Epithelial cell of proximal tubule (primary cell): ENCODE measurements at regions not wholly inside any gene's neighbourhood (a gene's known extent, or its start where the extent isn't known, plus 50 kb on each side); places are given as distances from the start of the nearest gene placed in this dataset.

Source experiments
- DNase-seq: peaks from one replicate; pipeline ENCODE4 v3.0.0-alpha.2; 2011; ENCODE audit warnings: low read depth
- H3K4me3 ChIP-seq: 2 replicates; pipeline ENCODE4 v1.5.1; 2011; ENCODE audit warnings: low read depth, mild to moderate bottlenecking, low read length
- TF ChIP-seq, protein P1 (sequence below): conservative IDR thresholded peaks from 2 replicates; pipeline ENCODE4 v1.5.1; 2012; ENCODE audit warnings: low read depth, mild to moderate bottlenecking, low read length

DNA sequence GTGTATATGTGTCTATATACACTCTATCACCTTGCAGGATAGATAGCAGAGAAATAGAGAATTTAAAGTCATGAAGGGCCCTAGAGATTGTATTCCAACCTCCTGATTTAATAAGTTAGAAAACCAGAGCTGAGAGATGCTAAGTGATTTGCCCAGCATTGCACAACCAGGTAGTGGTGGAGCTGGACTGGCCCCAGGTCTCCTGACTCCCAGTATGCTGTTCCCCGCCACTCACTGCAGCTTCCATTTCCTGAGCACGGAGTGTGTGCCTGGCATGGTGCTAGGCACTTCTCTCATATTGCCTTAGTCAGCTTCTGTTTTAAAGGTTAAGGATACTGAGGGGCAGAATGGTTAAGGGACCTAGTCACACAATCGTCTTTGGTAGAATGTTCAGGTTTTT is 129.4 kb upstream of the KLHL25 start:
- TF ChIP-seq, protein P1, sequence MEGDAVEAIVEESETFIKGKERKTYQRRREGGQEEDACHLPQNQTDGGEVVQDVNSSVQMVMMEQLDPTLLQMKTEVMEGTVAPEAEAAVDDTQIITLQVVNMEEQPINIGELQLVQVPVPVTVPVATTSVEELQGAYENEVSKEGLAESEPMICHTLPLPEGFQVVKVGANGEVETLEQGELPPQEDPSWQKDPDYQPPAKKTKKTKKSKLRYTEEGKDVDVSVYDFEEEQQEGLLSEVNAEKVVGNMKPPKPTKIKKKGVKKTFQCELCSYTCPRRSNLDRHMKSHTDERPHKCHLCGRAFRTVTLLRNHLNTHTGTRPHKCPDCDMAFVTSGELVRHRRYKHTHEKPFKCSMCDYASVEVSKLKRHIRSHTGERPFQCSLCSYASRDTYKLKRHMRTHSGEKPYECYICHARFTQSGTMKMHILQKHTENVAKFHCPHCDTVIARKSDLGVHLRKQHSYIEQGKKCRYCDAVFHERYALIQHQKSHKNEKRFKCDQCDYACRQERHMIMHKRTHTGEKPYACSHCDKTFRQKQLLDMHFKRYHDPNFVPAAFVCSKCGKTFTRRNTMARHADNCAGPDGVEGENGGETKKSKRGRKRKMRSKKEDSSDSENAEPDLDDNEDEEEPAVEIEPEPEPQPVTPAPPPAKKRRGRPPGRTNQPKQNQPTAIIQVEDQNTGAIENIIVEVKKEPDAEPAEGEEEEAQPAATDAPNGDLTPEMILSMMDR: no peak
- no peak for DNase-seq
- H3K4me3 ChIP-seq: no peak overlapping the region

DNA sequence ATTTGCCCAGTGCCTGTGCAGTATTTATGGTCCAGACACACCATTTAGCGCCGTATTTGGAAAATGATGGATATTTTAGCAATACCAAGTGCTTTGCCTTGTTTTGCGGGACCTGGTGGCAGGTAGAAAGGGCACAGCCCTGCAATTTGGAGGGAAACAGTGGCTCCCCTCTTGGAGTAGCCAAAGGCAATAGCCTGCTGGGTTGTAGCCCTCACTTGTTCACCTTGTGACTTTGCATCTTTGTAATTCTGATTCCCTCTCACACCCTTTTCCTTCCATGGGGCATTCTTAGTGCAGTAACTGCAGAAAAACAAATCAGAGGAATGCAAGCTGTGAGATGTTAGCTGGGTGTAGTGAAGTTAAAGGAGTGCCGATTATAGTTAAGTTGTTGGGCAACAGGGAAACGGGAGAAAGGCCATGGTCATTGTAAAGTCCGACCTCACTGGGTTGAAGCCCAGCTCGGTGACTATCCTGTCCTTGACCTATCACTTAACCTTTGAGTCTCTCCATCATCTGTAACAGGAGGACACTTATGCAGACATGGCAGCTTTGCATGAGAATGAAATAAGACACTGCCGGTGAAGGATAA is 131.0 kb upstream of the KLHL25 start:
- DNase-seq: no peak
- TF ChIP-seq, protein P1: no peak
- H3K4me3 ChIP-seq: no peak overlapping the region

DNA sequence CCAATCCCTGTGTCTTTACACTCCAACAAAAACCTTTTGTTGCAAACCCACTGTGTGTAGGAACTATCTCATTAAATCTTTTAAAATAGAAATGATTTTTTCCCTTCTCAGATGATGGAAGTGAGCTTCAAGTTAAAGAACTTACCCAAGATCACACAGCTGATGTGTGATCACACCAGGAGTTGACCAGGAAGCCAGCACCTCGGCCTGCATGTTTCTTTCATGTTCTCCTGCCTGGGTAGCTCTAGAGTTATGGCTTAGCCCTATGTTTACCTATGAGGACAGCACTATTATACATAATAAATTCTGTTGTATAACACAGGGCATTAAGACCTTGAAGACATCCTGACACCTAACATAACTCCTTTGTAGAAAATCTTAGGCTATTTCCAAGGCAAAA is 132.1 kb upstream of the KLHL25 start:
- no peak for DNase-seq
- H3K4me3 ChIP-seq: no peak overlapping the region
- TF ChIP-seq, protein P1: no peak

DNA sequence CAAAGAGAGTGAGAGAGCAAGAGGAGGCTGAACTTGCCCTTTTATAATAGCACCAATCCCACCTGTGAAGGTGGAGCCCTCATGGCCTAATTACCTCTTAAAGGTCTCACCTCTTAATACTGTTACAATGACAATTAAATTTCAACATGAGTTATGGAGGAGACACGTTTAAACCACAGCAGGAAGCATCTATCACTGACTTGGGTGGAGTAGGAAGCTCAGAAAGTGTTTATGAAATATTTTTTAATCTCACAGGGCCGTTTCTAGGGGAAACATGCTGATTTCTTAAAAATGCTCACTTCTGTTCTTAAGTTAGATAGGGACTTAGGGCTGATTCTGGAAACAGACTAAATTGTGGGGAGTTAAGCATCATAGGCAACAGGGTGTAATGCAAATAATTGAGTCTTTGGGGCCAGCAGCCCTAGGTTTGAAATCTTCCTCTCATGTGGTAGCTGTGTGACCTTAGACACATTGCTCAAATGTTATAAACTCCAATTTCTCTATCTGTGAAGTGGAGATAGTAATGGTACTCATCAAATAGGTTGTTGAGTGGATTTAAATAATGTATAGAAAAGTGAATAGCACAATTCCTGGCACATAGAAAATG is 133.3 kb upstream of the KLHL25 start:
- TF ChIP-seq, protein P1: no peak
- DNase-seq: no peak
- no peak overlapping the region for H3K4me3 ChIP-seq

DNA sequence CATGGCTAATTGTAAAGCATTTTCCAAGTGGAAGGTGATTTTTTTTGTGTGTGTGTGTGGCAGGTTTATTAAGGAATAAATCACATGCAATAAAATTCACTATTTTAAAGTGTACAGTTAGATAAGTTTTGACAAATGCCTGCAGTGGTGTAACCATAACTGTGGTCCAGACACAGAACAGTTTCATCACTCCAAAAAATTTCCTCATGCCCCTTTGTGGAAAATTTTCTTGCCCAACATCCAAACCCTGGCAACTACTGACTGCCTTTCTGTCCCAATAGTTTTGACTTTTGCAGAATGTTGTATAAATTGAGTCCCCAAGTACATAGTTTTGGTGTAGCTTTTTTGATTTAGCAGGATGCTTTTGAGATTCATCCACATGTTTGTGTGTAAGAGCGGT is 135.1 kb upstream of the KLHL25 start:
- TF ChIP-seq, protein P1: no peak
- no peak for DNase-seq
- H3K4me3 ChIP-seq: no peak overlapping the region

DNA sequence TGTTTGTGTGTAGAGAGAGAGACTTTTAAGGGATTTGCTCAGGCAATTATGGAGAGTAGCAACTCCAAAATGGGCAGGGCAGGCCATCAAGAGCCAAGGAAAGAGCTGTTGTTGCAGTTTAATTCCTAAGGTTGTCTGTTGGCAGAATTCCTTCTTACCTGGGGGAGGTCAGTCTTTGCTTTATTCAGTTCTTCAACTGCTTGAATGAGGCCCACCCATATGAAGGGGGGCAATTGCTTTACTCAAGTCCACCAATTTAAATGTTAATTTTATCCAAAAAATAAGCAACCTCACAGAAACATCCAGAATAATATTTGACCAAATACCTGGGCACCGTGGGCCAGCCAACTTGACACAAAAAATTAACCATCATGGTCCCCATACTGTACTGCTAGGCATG is 137.7 kb upstream of the KLHL25 start:
- H3K4me3 ChIP-seq: no peak overlapping the region
- no peak for DNase-seq
- TF ChIP-seq, protein P1: no peak

DNA sequence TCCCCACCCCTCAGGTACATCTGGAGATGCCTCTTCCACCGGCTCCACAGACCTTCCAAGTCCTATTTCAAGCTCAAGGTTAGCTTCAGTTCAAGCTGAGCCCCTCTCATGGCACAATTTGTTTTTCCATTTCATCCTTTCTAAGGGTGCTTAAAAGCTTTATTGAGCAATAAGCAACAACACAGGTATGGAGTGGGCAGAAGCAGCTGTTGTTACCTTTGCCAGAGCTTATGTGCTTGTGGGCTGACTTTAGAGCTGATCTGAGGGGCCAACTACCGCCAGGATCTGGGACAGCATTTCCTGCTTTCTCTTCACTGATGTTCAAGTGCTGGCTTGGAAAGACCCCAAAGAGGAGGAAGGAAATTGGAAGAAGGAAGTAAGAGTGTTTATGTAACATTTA is 140.0 kb upstream of the KLHL25 start:
- no peak for DNase-seq
- TF ChIP-seq, protein P1: no peak
- H3K4me3 ChIP-seq: no peak overlapping the region
